H1 (cell line): ENCODE measurements at regions not wholly inside any gene's neighbourhood (a gene's known extent, or its start where the extent isn't known, plus 50 kb on each side); places are given as distances from the start of the nearest gene placed in this dataset.

Experiments used
- CTCF ChIA-PET: fragments of 300-600 bp; sonication (Branson Sonifier 250); formaldehyde crosslinking; loops from one replicate; lab custom pipeline; 2021; ENCODE audit not compliant: partially characterized antibody; lab: Charles Lee
- POLR2A ChIA-PET: fragments of 300-600 bp; sonication (Branson Sonifier 250); formaldehyde crosslinking; loops from one replicate; lab custom pipeline; 2021; ENCODE audit warnings: inconsistent platforms; ENCODE audit not compliant: partially characterized antibody; lab: Charles Lee
- DNase-seq, 2 experiments: peaks; one replicate each; pipeline versions ENCODE4 v3.0.0 to v3.0.0-alpha.2; 2010 to 2022; ENCODE audit warnings: low spot score in 2 of 2, low read depth in 1 of 2, mixed read lengths in 1 of 2
- FAIRE-seq: peaks from 2 replicates; lab custom pipeline; 2011; peaks lifted over from hg19 to GRCh38; lab: Jason Lieb, UNC
- H2AFZ ChIP-seq: 2 replicates; pipeline ENCODE4 v1.8.1; 2012; ENCODE audit warnings: low read length, inconsistent platforms
- H2AK5ac ChIP-seq: 2 replicates; pipeline ENCODE4 v1.6.1; 2013; ENCODE audit warnings: low read depth, low read length
- H2BK120ac ChIP-seq: replicated peaks from 2 replicates; pipeline ENCODE3; 2013; ENCODE audit warnings: low read depth, low read length, inconsistent platforms
- H2BK12ac ChIP-seq: 2 replicates; pipeline ENCODE4 v1.6.1; 2013; ENCODE audit warnings: low read depth, low read length
- H2BK15ac ChIP-seq: 2 replicates; pipeline ENCODE4 v1.6.1; 2013; ENCODE audit warnings: low read length
- H2BK20ac ChIP-seq: 2 replicates; pipeline ENCODE4 v1.6.1; 2013; ENCODE audit warnings: low read length
- H2BK5ac ChIP-seq: 2 replicates; pipeline ENCODE4 v1.6.1; 2013; ENCODE audit warnings: low read depth, low read length
- H3K14ac ChIP-seq: 2 replicates; pipeline ENCODE4 v1.6.1; 2013; ENCODE audit warnings: inconsistent platforms; ENCODE audit not compliant: insufficient read length
- H3K18ac ChIP-seq: 2 replicates; pipeline ENCODE4 v1.6.1; 2013; ENCODE audit warnings: low read length; ENCODE audit errors: extremely low read depth
- H3K23ac ChIP-seq: 2 replicates; pipeline ENCODE4 v1.6.1; 2013; ENCODE audit warnings: inconsistent platforms; ENCODE audit not compliant: insufficient read length
- H3K23me2 ChIP-seq: 2 replicates; pipeline ENCODE4 v1.6.1; 2013; ENCODE audit warnings: low read depth, low read length
- H3K27ac ChIP-seq: 2 replicates; pipeline ENCODE4 v1.6.1; 2011; ENCODE audit warnings: low read depth, low read length, inconsistent platforms
- H3K27me3 ChIP-seq, 4 experiments: replicated peaks in 1 of 4; 1 replicate in 1 of 4; 2 replicates in 3 of 4; pipeline versions ENCODE4 v1.6.1 to v1.8.1; 2011 to 2013; ENCODE audit warnings: low read length in 3 of 4, mild to moderate bottlenecking in 3 of 4, inconsistent platforms in 2 of 4, mixed read lengths in 2 of 4, moderate library complexity in 1 of 4; ENCODE audit not compliant: control insufficient read depth in 3 of 4, insufficient read depth in 3 of 4; ENCODE audit errors: extremely low read depth in 1 of 4
- H3K36me3 ChIP-seq, 4 experiments: 2 replicates each; pipeline versions ENCODE4 v1.6.1 to v1.8.1; 2011 to 2013; ENCODE audit warnings: mild to moderate bottlenecking in 4 of 4, low read length in 3 of 4, moderate library complexity in 2 of 4, control low read depth in 1 of 4, inconsistent platforms in 1 of 4; ENCODE audit not compliant: insufficient read depth in 4 of 4, control insufficient read depth in 2 of 4
- H3K4ac ChIP-seq: replicated peaks from 2 replicates; pipeline ENCODE3; 2013; ENCODE audit warnings: low read length, low read depth, mixed read lengths, inconsistent platforms; ENCODE audit not compliant: insufficient read length
- H3K4me1 ChIP-seq, 4 experiments: replicated peaks in 1 of 4; 1 replicate in 1 of 4; 2 replicates in 3 of 4; pipeline versions ENCODE4 v1.6.1 to v1.8.1; 2011 to 2013; ENCODE audit warnings: low read length in 3 of 4, inconsistent platforms in 2 of 4, mixed read lengths in 1 of 4; ENCODE audit not compliant: insufficient read depth in 4 of 4, control insufficient read depth in 3 of 4
- H3K4me2 ChIP-seq, 2 experiments: 2 replicates each; pipeline versions ENCODE4 v1.6.1 to v1.8.1; 2011 to 2013; ENCODE audit warnings: low read depth in 2 of 2, low read length in 2 of 2, control low read depth in 1 of 2, inconsistent platforms in 1 of 2, mild to moderate bottlenecking in 1 of 2; ENCODE audit not compliant: insufficient read depth in 1 of 2
- H3K4me3 ChIP-seq, 4 experiments: fragments of 200-600, 300-600 bp in 1 of 4; sonication (generic), shearing (Covaris generic), sonication (Bioruptor Twin) in 1 of 4; 2 replicates each; pipeline versions ENCODE4 v1.5.1 to v1.8.1; 2011 to 2016; ENCODE audit warnings: low read length in 4 of 4, low read depth in 3 of 4, control low read depth in 2 of 4, inconsistent platforms in 2 of 4, mild to moderate bottlenecking in 2 of 4, mixed read lengths in 1 of 4, moderate library complexity in 1 of 4; ENCODE audit not compliant: insufficient read depth in 2 of 4; ENCODE audit errors: extremely low read depth in 1 of 4
- H3K56ac ChIP-seq: replicated peaks from 2 replicates; pipeline ENCODE3; 2013; ENCODE audit warnings: low read depth, mild to moderate bottlenecking, mixed read lengths, low read length, inconsistent platforms; ENCODE audit not compliant: insufficient read length
- H3K79me1 ChIP-seq: 2 replicates; pipeline ENCODE4 v1.6.1; 2013; ENCODE audit warnings: low read depth, low read length, control low read depth
- H3K79me2 ChIP-seq, 2 experiments: 2 replicates each; pipeline versions ENCODE4 v1.6.1 to v1.8.1; 2012 to 2013; ENCODE audit warnings: low read length in 2 of 2, mild to moderate bottlenecking in 2 of 2, inconsistent platforms in 1 of 2; ENCODE audit not compliant: insufficient read depth in 2 of 2, control insufficient read depth in 1 of 2
- H3K9ac ChIP-seq, 4 experiments: replicated peaks in 1 of 4; 1 replicate in 1 of 4; 2 replicates in 3 of 4; pipeline versions ENCODE4 v1.6.1 to v1.8.1; 2011 to 2013; ENCODE audit warnings: low read depth in 3 of 4, low read length in 3 of 4, control low read depth in 2 of 4, mild to moderate bottlenecking in 2 of 4, moderate library complexity in 2 of 4, inconsistent platforms in 1 of 4; ENCODE audit errors: extremely low read depth in 1 of 4
- H3K9me3 ChIP-seq, 2 experiments: 2 replicates each; pipeline versions ENCODE4 v1.6.1 to v1.8.1; 2012 to 2013; ENCODE audit warnings: mild to moderate bottlenecking in 2 of 2, moderate library complexity in 2 of 2, control low read depth in 1 of 2, inconsistent platforms in 1 of 2, low read depth in 1 of 2, low read length in 1 of 2, mixed read lengths in 1 of 2; ENCODE audit not compliant: insufficient read depth in 2 of 2
- H4K20me1 ChIP-seq, 2 experiments: replicated peaks in 1 of 2; 2 replicates each; pipeline versions ENCODE3 to v1.8.1; 2011 to 2013; ENCODE audit warnings: inconsistent platforms in 2 of 2, low read length in 2 of 2, mild to moderate bottlenecking in 1 of 2; ENCODE audit not compliant: insufficient read depth in 2 of 2, control insufficient read depth in 1 of 2
- H4K5ac ChIP-seq: 2 replicates; pipeline ENCODE4 v1.6.1; 2013; ENCODE audit warnings: low read length, low read depth, mixed read lengths, inconsistent platforms; ENCODE audit not compliant: insufficient read length
- H4K8ac ChIP-seq: 2 replicates; pipeline ENCODE4 v1.8.0; 2013; ENCODE audit warnings: mild to moderate bottlenecking, moderate library complexity, low read length, inconsistent platforms; ENCODE audit not compliant: insufficient read depth; ENCODE audit errors: extremely low read depth
- H4K91ac ChIP-seq: replicated peaks from 2 replicates; pipeline ENCODE3; 2013; ENCODE audit warnings: low read length, mixed read lengths, inconsistent platforms; ENCODE audit not compliant: insufficient read length
- CREB1 ChIP-seq: IDR thresholded peaks from 2 replicates; pipeline ENCODE4 v1.6.1; 2012; ENCODE audit warnings: inconsistent platforms
- JUN ChIP-seq: IDR thresholded peaks from 2 replicates; pipeline ENCODE4 v1.6.1; 2011; ENCODE audit warnings: low read depth, mild to moderate bottlenecking, improper control_type of control experiment, low read length
- MAX ChIP-seq: IDR thresholded peaks from 2 replicates; pipeline ENCODE4 v1.6.1; 2012; ENCODE audit warnings: inconsistent platforms
- NANOG ChIP-seq: IDR thresholded peaks from 2 replicates; pipeline ENCODE4 v1.6.1; 2011; ENCODE audit warnings: low read length, low read depth, mild to moderate bottlenecking, inconsistent platforms; ENCODE audit not compliant: insufficient read depth, poor library complexity, severe bottlenecking
- POLR2AphosphoS5 ChIP-seq: IDR thresholded peaks from 2 replicates; pipeline ENCODE4 v1.6.1; 2011; ENCODE audit warnings: low read depth, low read length
- RAD21 ChIP-seq, 2 experiments: IDR thresholded peaks in 1 of 2; conservative IDR thresholded peaks in 1 of 2; 2 replicates each; pipeline ENCODE4 v1.6.1; 2011; ENCODE audit warnings: low read depth in 2 of 2, low read length in 2 of 2, improper control_type of control experiment in 1 of 2, inconsistent platforms in 1 of 2, mild to moderate bottlenecking in 1 of 2, moderate library complexity in 1 of 2
- SAP30 ChIP-seq: fragments of 300-600 bp; sonication (generic); IDR thresholded peaks from 2 replicates; pipeline ENCODE4 v1.7.1; 2012; ENCODE audit warnings: low read length, moderate library complexity, mild to moderate bottlenecking, inconsistent platforms; ENCODE audit not compliant: insufficient read depth, insufficient replicate concordance
- SP1 ChIP-seq: IDR thresholded peaks from 2 replicates; pipeline ENCODE4 v1.6.1; 2011; ENCODE audit warnings: low read depth, low read length
- SP4 ChIP-seq: IDR thresholded peaks from 2 replicates; pipeline ENCODE4 v1.6.1; 2012; ENCODE audit warnings: low read length, inconsistent platforms
- TBP ChIP-seq: IDR thresholded peaks from 2 replicates; pipeline ENCODE4 v1.6.1; 2011; ENCODE audit warnings: low read depth, low read length, improper control_type of control experiment
- WGBS, 2 experiments: shearing (Covaris generic) in 1 of 2; methylation state at CpG; one replicate each; pipeline versions ENCODE4 v1.1.6 to v1.1.7; 2013 to 2015; ENCODE audit warnings: low lambda C conversion rate in 2 of 2, mixed read lengths in 2 of 2, inconsistent platforms in 1 of 2, low coverage in 1 of 2, missing lambda C conversion rate in 1 of 2; ENCODE audit not compliant: insufficient replicate concordance in 2 of 2, insufficient coverage in 1 of 2, insufficient read length in 1 of 2; ENCODE audit errors: extremely low coverage in 1 of 2, missing lambda C conversion rate in 1 of 2; 5-methylcytosine and 5-hydroxymethylcytosine counted together

GRCh38 chr4:180946188-180946587, 1297.0 kb upstream of the TENM3 start:
- Histone ChIP-seq H3K4me3 (no peak overlapping the region), H3K36me3 (no peaks in the 10 kb centered on the region), H3K4ac (no peak overlapping the region), H4K20me1 (no peaks in the 10 kb centered on the region), H4K5ac (no peak overlapping the region), H3K4me2 (no peak overlapping the region), H2BK5ac (no peak overlapping the region), H4K91ac (no peak overlapping the region), H3K27me3 (no peaks in the 10 kb centered on the region), H2BK20ac (no peak overlapping the region), H3K79me1 (no peaks in the 10 kb centered on the region), H2AFZ (no peak overlapping the region), H3K56ac (no peak overlapping the region), H2BK12ac (no peak overlapping the region), H2BK120ac (no peak overlapping the region), H3K79me2 (no peaks in the 10 kb centered on the region), H3K18ac (no peak overlapping the region), H3K9ac (no peak overlapping the region), H3K27ac (no peak overlapping the region), H3K23me2 (no peaks in the 10 kb centered on the region), H3K23ac (no peak overlapping the region), H4K8ac (no peak overlapping the region), H3K14ac (no peak overlapping the region), H3K4me1 (no peaks in the 10 kb centered on the region), H2AK5ac (no peak overlapping the region), H3K9me3 (no peaks in the 10 kb centered on the region), H2BK15ac (no peak overlapping the region)
- 97% methylated on average over 4 of the region's 4 CpGs; no CpG with 5 or more reads in 1 of the 2 experiments for WGBS, 2 experiments
- FAIRE-seq (no peak), DNase-seq (no peak)
- CTCF ChIA-PET: no interaction called here
- no peak for TF ChIP-seq CREB1
- no peak for TF ChIP-seq SP1
- TF ChIP-seq SAP30: no peak
- TF ChIP-seq NANOG: no peak
- TF ChIP-seq RAD21 (IDR thresholded peaks at IDR 0.05 in 1 of 2, conservative IDR thresholded peaks at IDR 0.05 in 1 of 2; ENCODE audit: low read depth in 2 of 2, low read length in 2 of 2): no peak
- TF ChIP-seq POLR2AphosphoS5: no peak
- no peak for TF ChIP-seq SP4
- TF ChIP-seq MAX: no peak
- no peak for TF ChIP-seq JUN
- TF ChIP-seq TBP: no peak
- POLR2A ChIA-PET: no interaction called here
